GM12878 (cell line): ENCODE measurements at regions not wholly inside any gene's neighbourhood (a gene's known extent, or its start where the extent isn't known, plus 50 kb on each side); places are given as distances from the start of the nearest gene placed in this dataset.

Source experiments
- ATAC-seq: fragments of 200-7000 bp; cut with Tn5 transposase; 3 replicates; pipeline ENCODE4 v1.9.1; 2020; ENCODE audit warnings: mild to moderate bottlenecking, moderate library complexity
- BruUV-seq: library from RNA; stranded (reverse); fragments of 400-500 nt; replicated peaks from 2 replicates; lab custom pipeline; 2021; lab: Mats Ljungman, UMichigan
- CTCF ChIA-PET: fragments of 300-600 bp; sonication (Branson Sonifier 250); formaldehyde crosslinking; extraction: SDS; loops from one replicate; lab custom pipeline; 2021; ENCODE audit warnings: inconsistent platforms; lab: Yijun Ruan, JAX
- POLR2A ChIA-PET: fragments of 350-600 bp; formaldehyde crosslinking; extraction: SDS; loops from one replicate; lab custom pipeline; 2021; ENCODE audit warnings: inconsistent platforms; lab: Charles Lee
- RAD21 ChIA-PET: fragments of 300-600 bp; sonication (Branson Sonifier 250); formaldehyde crosslinking; loops from one replicate; lab custom pipeline; 2023; ENCODE audit warnings: antibody characterized with exemption; ENCODE audit not compliant: unreplicated experiment; lab: Charles Lee
- SMC1A ChIA-PET: fragments of 300-600 bp; sonication (Branson Sonifier 250); formaldehyde crosslinking; loops from one replicate; lab custom pipeline; 2023; ENCODE audit not compliant: unreplicated experiment, uncharacterized antibody; lab: Charles Lee
- DNase-seq: peaks from one replicate; pipeline ENCODE4 v3.0.0-alpha.2; 2011; ENCODE audit warnings: low read depth, low spot score
- FAIRE-seq: peaks from 3 replicates; lab custom pipeline; 2011; peaks lifted over from hg19 to GRCh38; lab: Jason Lieb, UNC
- H2AFZ ChIP-seq: 2 replicates; pipeline ENCODE4 v1.6.0; 2011; ENCODE audit warnings: low read depth, low read length, control low read depth; ENCODE audit not compliant: control insufficient read depth
- H3K27ac ChIP-seq: 2 replicates; pipeline ENCODE4 v1.5.1; 2011; ENCODE audit warnings: control low read depth; ENCODE audit not compliant: control insufficient read depth, insufficient read depth
- H3K27me3 ChIP-seq, 2 experiments: replicated peaks in 1 of 2; 2 replicates each; pipeline versions ENCODE4 v1.6.0 to v1.6.1; 2011; ENCODE audit warnings: low read length in 1 of 2; ENCODE audit not compliant: control insufficient read depth in 2 of 2, insufficient read depth in 2 of 2
- H3K36me3 ChIP-seq, 2 experiments: 2 replicates each; pipeline ENCODE4 v1.5.1; 2011; ENCODE audit warnings: low read length in 1 of 2; ENCODE audit not compliant: control insufficient read depth in 2 of 2, insufficient read depth in 2 of 2
- H3K4me1 ChIP-seq: 2 replicates; pipeline ENCODE4 v1.6.1; 2011; ENCODE audit warnings: mild to moderate bottlenecking, low read length, moderate library complexity, mixed read lengths; ENCODE audit not compliant: control insufficient read depth, insufficient read depth
- H3K4me2 ChIP-seq: 2 replicates; pipeline ENCODE4 v1.6.0; 2011; ENCODE audit warnings: control low read depth; ENCODE audit not compliant: control insufficient read depth, insufficient read depth
- H3K4me3 ChIP-seq: fragments of 200-600 bp; sonication (generic); 2 replicates; pipeline ENCODE4 v1.5.1; 2016
- H3K79me2 ChIP-seq: 2 replicates; pipeline ENCODE4 v1.6.0; 2011; ENCODE audit warnings: low read length; ENCODE audit not compliant: control insufficient read depth, insufficient read depth
- H3K9ac ChIP-seq: 2 replicates; pipeline ENCODE4 v1.8.0; 2011; ENCODE audit warnings: low read length, control low read depth, mixed read lengths; ENCODE audit not compliant: control insufficient read depth, insufficient read depth
- H3K9me3 ChIP-seq: replicated peaks from 3 replicates; pipeline ENCODE4 v1.5.1; 2011; ENCODE audit warnings: mild to moderate bottlenecking, low read length; ENCODE audit not compliant: control insufficient read depth, insufficient read depth
- H4K20me1 ChIP-seq: 2 replicates; pipeline ENCODE4 v1.6.0; 2011; ENCODE audit not compliant: control insufficient read depth, insufficient read depth
- ATF7 ChIP-seq: fragments of 450-650 bp; IDR thresholded peaks from 2 replicates; pipeline ENCODE4 v1.6.1; 2016; ENCODE audit warnings: low read depth, mild to moderate bottlenecking
- BMI1 ChIP-seq: fragments of 450-650 bp; IDR thresholded peaks from 2 replicates; pipeline ENCODE4 v1.6.1; 2016; ENCODE audit warnings: mild to moderate bottlenecking, moderate library complexity, borderline replicate concordance
- FOS ChIP-seq: IDR thresholded peaks from 3 replicates; pipeline ENCODE4 v1.6.1; 2011; ENCODE audit warnings: borderline replicate concordance; ENCODE audit not compliant: insufficient read length; ENCODE audit errors: extremely low read depth
- MEF2A ChIP-seq: IDR thresholded peaks from 2 replicates; pipeline ENCODE4 v1.6.1; 2011; ENCODE audit warnings: low read depth, mild to moderate bottlenecking, low read length, moderate library complexity; ENCODE audit not compliant: insufficient read depth
- PML ChIP-seq: IDR thresholded peaks from 2 replicates; pipeline ENCODE4 v1.6.1; 2012; ENCODE audit warnings: low read length, inconsistent platforms
- SMC3 ChIP-seq: IDR thresholded peaks from 2 replicates; pipeline ENCODE4 v1.6.1; 2011; ENCODE audit warnings: low read length, improper control_type of control experiment, borderline replicate concordance
- STAT1 ChIP-seq: fragments of 450-650 bp; conservative IDR thresholded peaks from 2 replicates; pipeline ENCODE4 v1.6.1; 2014; ENCODE audit warnings: antibody characterized with exemption, mild to moderate bottlenecking
- TARDBP ChIP-seq: IDR thresholded peaks from 2 replicates; pipeline ENCODE4 v1.6.1; 2016; ENCODE audit warnings: borderline replicate concordance
- WGBS: methylation state at CpG from one replicate; pipeline ENCODE4 v1.1.6; 2016; ENCODE audit warnings: low lambda C conversion rate; ENCODE audit not compliant: insufficient replicate concordance, insufficient coverage; ENCODE audit errors: missing lambda C conversion rate; 5-methylcytosine and 5-hydroxymethylcytosine counted together
- in situ Hi-C: fragments of 300-500 bp; cut with MboI; formaldehyde crosslinking; loops from 9 replicates; pipeline ENCODE4 v1.14.3; 2018; ENCODE audit warnings: mixed read lengths
- intact Hi-C: fragments of 100-400 bp; cut with micrococcal nuclease; formaldehyde crosslinking; loops from one replicate; pipeline ENCODE4 v1.14.2; 2022; ENCODE audit not compliant: unreplicated experiment
- TF ChIP-seq, protein P1 (sequence below): fragments of 450-650 bp; IDR thresholded peaks from 2 replicates; pipeline ENCODE4 v1.6.1; 2017; ENCODE audit warnings: mild to moderate bottlenecking, moderate library complexity
- TF ChIP-seq, protein P2 (sequence below): fragments of 450-650 bp; IDR thresholded peaks from 2 replicates; pipeline ENCODE4 v1.6.1; 2016; ENCODE audit warnings: mild to moderate bottlenecking, moderate library complexity, borderline replicate concordance

- BruUV-seq: no TSS peak
- H3K4me3 ChIP-seq: no peak overlapping the region
- ATAC-seq (no peak), FAIRE-seq (no peak), DNase-seq (no peak)
- H3K27ac ChIP-seq: no peak overlapping the region
- H3K4me1 ChIP-seq: no peaks in the 10 kb centered on the region
- H4K20me1 ChIP-seq: no peaks in the 10 kb centered on the region
- POLR2A ChIA-PET: no interaction called here
- H3K36me3 ChIP-seq: no peaks in the 10 kb centered on the region
- RAD21 ChIA-PET: no interaction called here
- no peaks in the 10 kb centered on the region; the same call in 2 of the 3 replicates for H3K9me3 ChIP-seq
- 6% methylated on average over 1 of the region's 1 CpG for WGBS
- CTCF ChIA-PET: no interaction called here
- in situ Hi-C loops: no loop called here
- no peaks in the 10 kb centered on the region for H3K79me2 ChIP-seq
- H3K27me3 ChIP-seq: no peaks in the 10 kb centered on the region
- H2AFZ ChIP-seq: no peak overlapping the region
- SMC1A ChIA-PET: no interaction called here
- no peak overlapping the region for H3K9ac ChIP-seq
- intact Hi-C loops: no loop called here
- no peak overlapping the region for H3K4me2 ChIP-seq
- no peak for TF ChIP-seq BMI1
- no peak for TF ChIP-seq ATF7
- TF ChIP-seq FOS: no peak
- TF ChIP-seq MEF2A: no peak
- TF ChIP-seq, all 136 proteins: peak for 0
Measured at GRCh38 chr5:120400356-120400755, 63.7 kb upstream of the PRR16 start.

- DNase-seq (no peak), FAIRE-seq (no peak), ATAC-seq (no peak)
- Histone ChIP-seq H3K9ac (no peak overlapping the region), H3K4me3 (no peak overlapping the region), H3K36me3 (no peaks in the 10 kb centered on the region), H3K27me3 (no peaks in the 10 kb centered on the region), H3K9me3 (no peaks in the 10 kb centered on the region; the same call in 2 of the 3 replicates), H4K20me1 (no peaks in the 10 kb centered on the region), H3K27ac (no peak overlapping the region), H3K4me1 (no peaks in the 10 kb centered on the region), H3K79me2 (no peaks in the 10 kb centered on the region), H2AFZ (no peak overlapping the region), H3K4me2 (no peak overlapping the region)
- intact Hi-C loops: no loop called here
- BruUV-seq: no TSS peak
- in situ Hi-C loops: no loop called here
- 26% methylated on average over 2 of the region's 2 CpGs for WGBS
- POLR2A ChIA-PET: no interaction called here
- RAD21 ChIA-PET: no interaction called here
- CTCF ChIA-PET: no interaction called here
- SMC1A ChIA-PET: no interaction called here
- TF ChIP-seq, protein P1, sequence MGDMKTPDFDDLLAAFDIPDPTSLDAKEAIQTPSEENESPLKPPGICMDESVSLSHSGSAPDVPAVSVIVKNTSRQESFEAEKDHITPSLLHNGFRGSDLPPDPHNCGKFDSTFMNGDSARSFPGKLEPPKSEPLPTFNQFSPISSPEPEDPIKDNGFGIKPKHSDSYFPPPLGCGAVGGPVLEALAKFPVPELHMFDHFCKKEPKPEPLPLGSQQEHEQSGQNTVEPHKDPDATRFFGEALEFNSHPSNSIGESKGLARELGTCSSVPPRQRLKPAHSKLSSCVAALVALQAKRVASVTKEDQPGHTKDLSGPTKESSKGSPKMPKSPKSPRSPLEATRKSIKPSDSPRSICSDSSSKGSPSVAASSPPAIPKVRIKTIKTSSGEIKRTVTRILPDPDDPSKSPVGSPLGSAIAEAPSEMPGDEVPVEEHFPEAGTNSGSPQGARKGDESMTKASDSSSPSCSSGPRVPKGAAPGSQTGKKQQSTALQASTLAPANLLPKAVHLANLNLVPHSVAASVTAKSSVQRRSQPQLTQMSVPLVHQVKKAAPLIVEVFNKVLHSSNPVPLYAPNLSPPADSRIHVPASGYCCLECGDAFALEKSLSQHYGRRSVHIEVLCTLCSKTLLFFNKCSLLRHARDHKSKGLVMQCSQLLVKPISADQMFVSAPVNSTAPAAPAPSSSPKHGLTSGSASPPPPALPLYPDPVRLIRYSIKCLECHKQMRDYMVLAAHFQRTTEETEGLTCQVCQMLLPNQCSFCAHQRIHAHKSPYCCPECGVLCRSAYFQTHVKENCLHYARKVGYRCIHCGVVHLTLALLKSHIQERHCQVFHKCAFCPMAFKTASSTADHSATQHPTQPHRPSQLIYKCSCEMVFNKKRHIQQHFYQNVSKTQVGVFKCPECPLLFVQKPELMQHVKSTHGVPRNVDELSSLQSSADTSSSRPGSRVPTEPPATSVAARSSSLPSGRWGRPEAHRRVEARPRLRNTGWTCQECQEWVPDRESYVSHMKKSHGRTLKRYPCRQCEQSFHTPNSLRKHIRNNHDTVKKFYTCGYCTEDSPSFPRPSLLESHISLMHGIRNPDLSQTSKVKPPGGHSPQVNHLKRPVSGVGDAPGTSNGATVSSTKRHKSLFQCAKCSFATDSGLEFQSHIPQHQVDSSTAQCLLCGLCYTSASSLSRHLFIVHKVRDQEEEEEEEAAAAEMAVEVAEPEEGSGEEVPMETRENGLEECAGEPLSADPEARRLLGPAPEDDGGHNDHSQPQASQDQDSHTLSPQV: no peak
- TF ChIP-seq TARDBP (no peak), STAT1 (no peak), PML (no peak), SMC3 (no peak)
- TF ChIP-seq, protein P2, sequence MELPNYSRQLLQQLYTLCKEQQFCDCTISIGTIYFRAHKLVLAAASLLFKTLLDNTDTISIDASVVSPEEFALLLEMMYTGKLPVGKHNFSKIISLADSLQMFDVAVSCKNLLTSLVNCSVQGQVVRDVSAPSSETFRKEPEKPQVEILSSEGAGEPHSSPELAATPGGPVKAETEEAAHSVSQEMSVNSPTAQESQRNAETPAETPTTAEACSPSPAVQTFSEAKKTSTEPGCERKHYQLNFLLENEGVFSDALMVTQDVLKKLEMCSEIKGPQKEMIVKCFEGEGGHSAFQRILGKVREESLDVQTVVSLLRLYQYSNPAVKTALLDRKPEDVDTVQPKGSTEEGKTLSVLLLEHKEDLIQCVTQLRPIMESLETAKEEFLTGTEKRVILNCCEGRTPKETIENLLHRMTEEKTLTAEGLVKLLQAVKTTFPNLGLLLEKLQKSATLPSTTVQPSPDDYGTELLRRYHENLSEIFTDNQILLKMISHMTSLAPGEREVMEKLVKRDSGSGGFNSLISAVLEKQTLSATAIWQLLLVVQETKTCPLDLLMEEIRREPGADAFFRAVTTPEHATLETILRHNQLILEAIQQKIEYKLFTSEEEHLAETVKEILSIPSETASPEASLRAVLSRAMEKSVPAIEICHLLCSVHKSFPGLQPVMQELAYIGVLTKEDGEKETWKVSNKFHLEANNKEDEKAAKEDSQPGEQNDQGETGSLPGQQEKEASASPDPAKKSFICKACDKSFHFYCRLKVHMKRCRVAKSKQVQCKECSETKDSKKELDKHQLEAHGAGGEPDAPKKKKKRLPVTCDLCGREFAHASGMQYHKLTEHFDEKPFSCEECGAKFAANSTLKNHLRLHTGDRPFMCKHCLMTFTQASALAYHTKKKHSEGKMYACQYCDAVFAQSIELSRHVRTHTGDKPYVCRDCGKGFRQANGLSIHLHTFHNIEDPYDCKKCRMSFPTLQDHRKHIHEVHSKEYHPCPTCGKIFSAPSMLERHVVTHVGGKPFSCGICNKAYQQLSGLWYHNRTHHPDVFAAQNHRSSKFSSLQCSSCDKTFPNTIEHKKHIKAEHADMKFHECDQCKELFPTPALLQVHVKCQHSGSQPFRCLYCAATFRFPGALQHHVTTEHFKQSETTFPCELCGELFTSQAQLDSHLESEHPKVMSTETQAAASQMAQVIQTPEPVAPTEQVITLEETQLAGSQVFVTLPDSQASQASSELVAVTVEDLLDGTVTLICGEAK: no peak
Measured at GRCh38 chr5:120402606-120403005, 61.5 kb upstream of the PRR16 start.
